Activated T-helper 1 cell treated with anti-CD3 and anti-CD28 coated beads, Interleukin-12 subunit alpha, Interleukin-12 subunit beta, Interleukin-2, Interleukin-4 antibody, amounts not matched to agents 30 ng/mL and 10 ng/mL and 1 ng/mL, durations not matched to agents 14 hours and 24 hours and 36 hours (primary cell): ENCODE measurements at regions not wholly inside any gene's neighbourhood (a gene's known extent, or its start where the extent isn't known, plus 50 kb on each side); places are given as distances from the start of the nearest gene placed in this dataset.
A peak's percentile ranks its signal among the peaks of the same experiment; 100 is the strongest.

Experiments
- DNase-seq: peaks from one replicate; pipeline ENCODE4 v3.0.0; 2021; ENCODE audit warnings: low spot score
- H3K27ac Mint-ChIP-seq: one replicate; pipeline ENCODE4 v1.8.0; 2021; ENCODE audit warnings: mild to moderate bottlenecking, mixed read lengths
- H3K27me3 Mint-ChIP-seq: one replicate; pipeline ENCODE4 v1.8.0; 2022; ENCODE audit warnings: mild to moderate bottlenecking, moderate library complexity, mixed read lengths; ENCODE audit not compliant: insufficient read depth
- H3K36me3 Mint-ChIP-seq: one replicate; pipeline ENCODE4 v1.8.0; 2021; ENCODE audit warnings: low read depth, mixed read lengths
- H3K4me1 Mint-ChIP-seq: one replicate; pipeline ENCODE4 v1.8.0; 2021; ENCODE audit warnings: low read depth, mixed read lengths
- H3K4me3 Mint-ChIP-seq: one replicate; pipeline ENCODE4 v1.8.0; 2021; ENCODE audit warnings: mild to moderate bottlenecking, moderate library complexity, mixed read lengths
- H3K9me3 Mint-ChIP-seq: one replicate; pipeline ENCODE4 v1.8.0; 2021; ENCODE audit warnings: mixed read lengths
- intact Hi-C: fragments of 100-400 bp; cut with micrococcal nuclease; formaldehyde crosslinking; loops from one replicate; pipeline ENCODE4 v1.15.1; 2024

DNA sequence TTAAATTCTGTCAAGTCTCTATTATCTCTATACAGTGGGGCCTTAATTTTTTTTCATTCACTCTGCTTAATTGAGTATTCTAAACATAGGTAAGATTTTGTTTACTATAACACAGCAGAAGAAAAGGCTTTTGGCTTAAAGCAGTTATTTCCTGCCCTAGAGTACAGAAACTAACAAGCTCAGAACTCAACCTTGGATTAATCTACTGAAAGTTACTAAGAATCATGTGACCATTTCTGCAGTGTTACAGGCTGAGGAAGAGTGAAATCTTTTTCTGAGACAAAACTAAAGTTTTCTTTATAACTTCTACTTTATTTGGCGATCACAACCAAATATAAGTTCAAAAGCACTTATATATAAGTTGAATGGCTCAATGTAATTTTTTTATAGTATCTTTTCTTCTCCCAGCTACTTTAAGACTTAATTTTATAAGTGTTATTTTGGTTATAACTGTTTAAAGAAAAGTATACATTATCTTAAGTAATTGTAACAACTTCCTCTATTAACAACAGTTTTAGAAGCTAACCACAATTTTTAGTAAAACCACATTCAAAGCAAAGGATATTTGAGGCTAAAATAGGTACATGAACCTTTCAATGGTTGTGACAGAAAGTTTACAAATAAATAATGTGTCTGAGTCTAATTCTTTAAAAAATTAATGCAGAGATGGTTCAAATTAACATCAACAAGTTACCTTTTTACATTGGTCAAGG lies 240.6 kb upstream of the NAALADL2 start:
- no peaks in the 10 kb centered on the region for H3K4me1 Mint-ChIP-seq
- no peaks in the 10 kb centered on the region for H3K9me3 Mint-ChIP-seq
- no peaks in the 10 kb centered on the region for H3K36me3 Mint-ChIP-seq
- no peak for DNase-seq
- no peak overlapping the region for H3K4me3 Mint-ChIP-seq
- intact Hi-C loops: no loop called here
- no peaks in the 10 kb centered on the region for H3K27me3 Mint-ChIP-seq
- H3K27ac Mint-ChIP-seq: no peak overlapping the region

DNA sequence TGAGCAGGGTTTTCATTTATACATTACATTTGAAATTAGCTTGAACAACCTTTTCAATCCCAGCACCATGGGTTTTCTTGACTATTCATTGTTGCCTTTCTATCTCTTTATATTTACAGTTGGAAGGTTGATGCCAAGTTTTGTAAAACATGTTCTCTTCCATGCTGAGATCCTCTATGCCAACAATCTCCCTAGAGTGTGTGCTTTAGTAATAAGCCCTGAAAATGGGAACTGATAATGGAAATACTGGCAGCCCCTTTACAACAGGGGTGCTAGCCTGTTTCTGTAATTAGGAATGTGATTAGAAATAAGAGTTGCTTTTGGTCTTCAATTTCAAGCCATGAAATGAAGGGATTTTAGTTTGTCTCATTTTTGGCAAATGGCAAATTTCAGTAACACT lies 239.9 kb upstream of the NAALADL2 start:
- Mint-ChIP-seq H3K27ac (no peak overlapping the region), H3K4me3 (no peak overlapping the region), H3K4me1 (no peaks in the 10 kb centered on the region)

DNA sequence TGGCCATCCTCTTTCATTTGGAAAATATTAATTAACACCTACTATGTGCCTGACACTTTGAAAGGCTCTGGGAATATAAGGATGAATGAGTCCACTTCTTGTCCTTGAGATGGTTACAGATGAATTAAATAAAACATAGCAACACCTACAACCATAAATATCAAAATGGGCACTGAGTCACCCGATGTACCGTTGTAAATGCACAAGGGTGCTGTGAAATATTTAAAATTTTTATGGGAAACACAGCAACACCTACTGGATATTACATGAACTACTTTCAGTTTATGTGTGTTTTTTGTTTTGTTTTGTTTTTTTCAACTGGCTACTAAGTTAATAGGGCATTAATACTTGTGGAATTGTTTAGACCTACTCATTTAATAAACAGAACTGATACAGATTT lies 239.0 kb upstream of the NAALADL2 start:
- Mint-ChIP-seq H3K4me3 (no peak overlapping the region), H3K9me3 (no peaks in the 10 kb centered on the region), H3K27ac (no peak overlapping the region), H3K4me1 (no peaks in the 10 kb centered on the region), H3K36me3 (no peaks in the 10 kb centered on the region), H3K27me3 (no peaks in the 10 kb centered on the region)
- intact Hi-C loops: no loop called here
- DNase-seq: no peak

More for the DNA sequence above, 239.9 kb upstream of the NAALADL2 start:
- Mint-ChIP-seq H3K36me3 (no peaks in the 10 kb centered on the region), H3K27me3 (no peaks in the 10 kb centered on the region), H3K9me3 (no peaks in the 10 kb centered on the region)
- intact Hi-C loops: no loop called here
- DNase-seq: no peak

DNA sequence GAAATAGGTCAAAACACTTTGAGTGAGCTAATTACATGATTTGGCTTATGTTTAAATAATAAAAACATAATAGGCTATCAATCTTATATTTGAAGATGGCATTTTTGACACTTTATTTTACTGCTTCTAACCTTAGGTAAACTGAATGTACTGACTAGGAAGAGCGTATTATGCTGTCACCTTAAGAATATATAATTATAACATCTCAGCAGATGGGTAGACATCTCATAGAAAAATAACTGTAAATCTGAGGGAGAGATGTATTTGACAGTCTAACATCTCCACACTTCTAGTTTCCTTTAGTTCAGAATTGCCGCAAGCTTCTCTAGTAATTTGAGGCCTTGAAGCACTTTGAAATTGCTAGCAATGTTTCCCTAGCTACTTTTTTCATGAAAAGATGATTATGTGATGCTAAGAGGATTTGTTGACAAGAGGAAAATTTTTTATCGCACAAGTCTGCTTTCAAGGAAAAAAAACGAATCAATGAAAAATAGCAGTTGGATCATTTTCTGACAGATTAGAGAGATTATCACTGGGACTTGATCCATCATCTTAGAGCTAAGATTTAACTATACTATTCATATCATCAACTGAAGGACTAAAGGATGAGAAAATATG lies 238.2 kb upstream of the NAALADL2 start:
- H3K36me3 Mint-ChIP-seq: no peaks in the 10 kb centered on the region
- no peaks in the 10 kb centered on the region for H3K4me1 Mint-ChIP-seq
- H3K27ac Mint-ChIP-seq: no peak overlapping the region
- no peak for DNase-seq
- H3K27me3 Mint-ChIP-seq: no peaks in the 10 kb centered on the region
- intact Hi-C loops: no loop called here
- no peaks in the 10 kb centered on the region for H3K9me3 Mint-ChIP-seq
- H3K4me3 Mint-ChIP-seq: no peak overlapping the region

- no peaks in the 10 kb centered on the region for H3K36me3 Mint-ChIP-seq
- no peak for DNase-seq
- H3K9me3 Mint-ChIP-seq: no peaks in the 10 kb centered on the region
- no peak overlapping the region for H3K27ac Mint-ChIP-seq
- intact Hi-C loops: no loop called here
- H3K27me3 Mint-ChIP-seq: no peaks in the 10 kb centered on the region
- no peaks in the 10 kb centered on the region for H3K4me1 Mint-ChIP-seq
- no peak overlapping the region for H3K4me3 Mint-ChIP-seq
Observed at GRCh38 chr3:174633342-174633741, 225.8 kb upstream of the NAALADL2 start.

GRCh38 chr3:174636451-174636850 lies 222.7 kb upstream of the NAALADL2 start:
- no peaks in the 10 kb centered on the region for H3K4me1 Mint-ChIP-seq
- H3K4me3 Mint-ChIP-seq: no peak overlapping the region
- intact Hi-C loops: no loop called here
- H3K36me3 Mint-ChIP-seq: no peaks in the 10 kb centered on the region
- H3K27ac Mint-ChIP-seq: no peak overlapping the region
- H3K27me3 Mint-ChIP-seq: no peaks in the 10 kb centered on the region
- DNase-seq: no peak
- no peaks in the 10 kb centered on the region for H3K9me3 Mint-ChIP-seq

DNA sequence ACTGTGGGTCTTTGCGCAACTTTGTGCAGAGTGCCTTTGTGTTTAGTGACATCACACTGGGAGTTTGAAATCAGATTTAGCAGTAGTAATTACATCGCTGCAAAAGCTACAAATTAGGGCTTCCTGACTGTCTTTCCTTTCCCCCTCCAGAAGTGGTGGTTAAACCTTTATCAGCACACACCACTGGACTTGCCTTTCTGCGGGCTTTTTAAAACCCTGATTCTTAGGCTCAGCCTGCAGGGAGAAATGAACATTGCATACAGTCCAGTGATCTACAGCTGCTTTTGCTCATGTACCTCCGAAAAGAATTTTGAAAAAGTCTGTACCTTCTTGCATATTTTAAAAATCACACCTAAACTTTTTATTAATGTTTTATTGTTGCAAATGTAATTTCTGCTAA lies 219.7 kb upstream of the NAALADL2 start:
- Mint-ChIP-seq H3K4me1 (no peaks in the 10 kb centered on the region), H3K36me3 (no peaks in the 10 kb centered on the region), H3K4me3 (no peak overlapping the region), H3K9me3 (no peaks in the 10 kb centered on the region), H3K27ac (no peak overlapping the region), H3K27me3 (peaks cover 2% of the 10 kb centered on the region)
- intact Hi-C loops: no loop called here
- no peak for DNase-seq

DNA sequence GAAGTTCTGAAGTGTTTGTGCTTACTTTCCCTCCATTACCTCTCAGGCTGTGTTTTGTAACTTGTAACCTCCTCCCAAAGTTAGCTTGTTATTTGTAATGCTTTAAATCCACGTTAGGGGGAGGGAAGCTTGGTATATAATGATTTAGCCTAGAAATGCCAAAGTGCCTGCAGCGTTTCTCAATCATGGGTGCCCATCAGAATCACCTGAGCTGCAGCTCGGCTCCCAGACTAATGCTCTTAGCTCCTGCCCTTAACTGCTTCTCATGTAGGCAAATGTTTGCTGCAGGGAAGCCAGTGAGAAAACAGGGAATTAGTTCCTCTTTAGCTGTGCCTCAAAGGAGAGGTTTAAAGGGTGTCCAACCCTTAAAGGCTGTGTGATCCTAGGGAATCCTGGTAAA lies 219.2 kb upstream of the NAALADL2 start:
- no peak for DNase-seq
- intact Hi-C loops: no loop called here
- H3K27ac Mint-ChIP-seq: no peak overlapping the region
- H3K36me3 Mint-ChIP-seq: no peaks in the 10 kb centered on the region
- H3K4me3 Mint-ChIP-seq: no peak overlapping the region
- peaks cover 2% of the 10 kb centered on the region for H3K27me3 Mint-ChIP-seq
- H3K4me1 Mint-ChIP-seq: no peaks in the 10 kb centered on the region
- H3K9me3 Mint-ChIP-seq: no peaks in the 10 kb centered on the region

GRCh38 chr3:174640932-174641331 lies 218.2 kb upstream of the NAALADL2 start:
- H3K27ac Mint-ChIP-seq: no peak overlapping the region
- intact Hi-C loops: no loop called here
- no peaks in the 10 kb centered on the region for H3K4me1 Mint-ChIP-seq
- no peak for DNase-seq
- H3K27me3 Mint-ChIP-seq: peaks cover 2% of the 10 kb centered on the region
- no peaks in the 10 kb centered on the region for H3K9me3 Mint-ChIP-seq
- H3K36me3 Mint-ChIP-seq: no peaks in the 10 kb centered on the region
- no peak overlapping the region for H3K4me3 Mint-ChIP-seq

GRCh38 chr3:174644287-174644686 lies 214.8 kb upstream of the NAALADL2 start:
- intact Hi-C loops: no loop called here
- Mint-ChIP-seq H3K27me3 (peaks cover 2% of the 10 kb centered on the region), H3K9me3 (no peaks in the 10 kb centered on the region), H3K27ac (peak overlapping the region; percentile 34), H3K4me3 (no peak overlapping the region), H3K4me1 (no peaks in the 10 kb centered on the region), H3K36me3 (no peaks in the 10 kb centered on the region)
- DNase-seq: no peak

GRCh38 chr3:174651951-174652350 lies 207.2 kb upstream of the NAALADL2 start:
- Mint-ChIP-seq H3K36me3 (no peaks in the 10 kb centered on the region), H3K4me3 (no peak overlapping the region), H3K9me3 (no peaks in the 10 kb centered on the region), H3K4me1 (no peaks in the 10 kb centered on the region), H3K27me3 (no peaks in the 10 kb centered on the region), H3K27ac (no peak overlapping the region)
- intact Hi-C loops: no loop called here
- no peak for DNase-seq

GRCh38 chr3:174659511-174659910 lies 199.6 kb upstream of the NAALADL2 start:
- Mint-ChIP-seq H3K27me3 (no peaks in the 10 kb centered on the region), H3K4me1 (no peaks in the 10 kb centered on the region), H3K27ac (no peak overlapping the region), H3K4me3 (no peak overlapping the region), H3K9me3 (no peaks in the 10 kb centered on the region), H3K36me3 (no peaks in the 10 kb centered on the region)
- intact Hi-C loops: no loop called here
- DNase-seq: no peak

- H3K27ac Mint-ChIP-seq: no peak overlapping the region
- intact Hi-C loops: no loop called here
- no peaks in the 10 kb centered on the region for H3K36me3 Mint-ChIP-seq
- no peaks in the 10 kb centered on the region for H3K27me3 Mint-ChIP-seq
- no peak overlapping the region for H3K4me3 Mint-ChIP-seq
- H3K9me3 Mint-ChIP-seq: no peaks in the 10 kb centered on the region
- DNase-seq: no peak
- no peaks in the 10 kb centered on the region for H3K4me1 Mint-ChIP-seq
Observed at GRCh38 chr3:174662653-174663052, 196.5 kb upstream of the NAALADL2 start.

DNA sequence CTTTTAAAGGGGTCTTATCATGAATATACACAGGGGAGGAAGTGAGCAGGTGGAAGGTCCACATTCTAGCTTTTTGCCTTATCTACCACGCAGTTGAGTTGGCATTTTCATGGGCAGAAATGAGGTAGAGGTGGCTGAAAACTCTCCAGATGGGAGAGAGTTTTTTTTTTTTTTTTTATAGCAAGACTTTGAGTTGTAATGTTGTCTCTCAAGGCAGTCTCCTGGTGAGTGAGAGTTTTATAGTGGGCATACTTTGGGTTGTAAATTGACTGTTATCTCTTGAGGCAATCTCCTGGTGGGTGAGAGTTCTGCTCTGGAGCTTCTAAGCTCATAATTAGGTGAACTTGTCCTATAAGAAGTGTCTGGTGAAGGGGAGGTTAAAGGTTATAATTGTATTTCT lies 191.7 kb upstream of the NAALADL2 start:
- Mint-ChIP-seq H3K36me3 (no peaks in the 10 kb centered on the region), H3K27ac (no peak overlapping the region), H3K27me3 (no peaks in the 10 kb centered on the region), H3K4me3 (no peak overlapping the region), H3K4me1 (no peaks in the 10 kb centered on the region), H3K9me3 (no peaks in the 10 kb centered on the region)
- no peak for DNase-seq
- intact Hi-C loops: no loop called here
